Spleen (tissue), 7 donors: ENCODE measurements at regions not wholly inside any gene's neighbourhood (a gene's known extent, or its start where the extent isn't known, plus 50 kb on each side); places are given as distances from the start of the nearest gene placed in this dataset.

Experiments used
- POLR2A ChIP-seq, 3 donors: fragments of 450-650 bp; IDR thresholded peaks; one replicate each; pipeline ENCODE4 v1.5.1; 2017; ENCODE audit warnings: antibody characterized with exemption in 3 of 3, mild to moderate bottlenecking in 1 of 3
- POLR2AphosphoS5 ChIP-seq, 3 donors: sonication (generic); formaldehyde crosslinking; IDR thresholded peaks; one replicate each; pipeline ENCODE4 v1.5.1; 2017; ENCODE audit warnings: antibody characterized with exemption in 3 of 3
- TF ChIP-seq, protein P1 (sequence below), 11 experiments: fragments of 200-600 bp in 7 of 11; fragments of 450-650 bp in 4 of 11; sonication (generic) in 4 of 11; IDR thresholded peaks in 8 of 11; conservative IDR thresholded peaks in 3 of 11; 1 replicate in 7 of 11; 2 replicates in 4 of 11; pipeline versions ENCODE4 v1.4.0 to v1.8.0; 2016 to 2021; ENCODE audit warnings: antibody characterized with exemption in 11 of 11, inconsistent platforms in 4 of 11, mild to moderate bottlenecking in 1 of 11
- donor health status: DM: no; HTN: no; CAD: no; lungs with moderate emphysema.
- donor health status: DM: no; HTN: no; CAD: no.
- donor health status: DM: no; HTN: no; CAD: no.

DNA sequence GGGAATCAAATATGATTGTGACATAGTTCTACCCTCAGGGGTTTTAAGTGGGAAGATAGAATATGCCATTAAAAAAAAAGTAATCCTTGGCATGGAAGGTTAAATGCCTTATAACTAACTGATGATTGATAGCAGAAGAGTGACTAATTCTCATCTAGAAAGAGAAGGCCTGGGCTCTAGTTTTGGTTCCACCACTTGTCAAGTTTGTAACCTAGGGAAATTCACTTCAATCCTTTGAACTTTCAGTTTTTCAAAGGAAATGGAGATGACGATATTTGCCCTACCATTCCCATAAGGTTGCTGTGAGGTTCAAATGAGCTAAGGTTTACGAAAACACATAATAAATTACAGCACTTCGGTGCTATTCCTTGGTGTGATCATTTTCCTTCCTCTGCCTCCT, 88.5 kb downstream of the GPR88 start:
- no peak for TF ChIP-seq POLR2A (IDR thresholded peaks at IDR 0.05)
- TF ChIP-seq, protein P1, sequence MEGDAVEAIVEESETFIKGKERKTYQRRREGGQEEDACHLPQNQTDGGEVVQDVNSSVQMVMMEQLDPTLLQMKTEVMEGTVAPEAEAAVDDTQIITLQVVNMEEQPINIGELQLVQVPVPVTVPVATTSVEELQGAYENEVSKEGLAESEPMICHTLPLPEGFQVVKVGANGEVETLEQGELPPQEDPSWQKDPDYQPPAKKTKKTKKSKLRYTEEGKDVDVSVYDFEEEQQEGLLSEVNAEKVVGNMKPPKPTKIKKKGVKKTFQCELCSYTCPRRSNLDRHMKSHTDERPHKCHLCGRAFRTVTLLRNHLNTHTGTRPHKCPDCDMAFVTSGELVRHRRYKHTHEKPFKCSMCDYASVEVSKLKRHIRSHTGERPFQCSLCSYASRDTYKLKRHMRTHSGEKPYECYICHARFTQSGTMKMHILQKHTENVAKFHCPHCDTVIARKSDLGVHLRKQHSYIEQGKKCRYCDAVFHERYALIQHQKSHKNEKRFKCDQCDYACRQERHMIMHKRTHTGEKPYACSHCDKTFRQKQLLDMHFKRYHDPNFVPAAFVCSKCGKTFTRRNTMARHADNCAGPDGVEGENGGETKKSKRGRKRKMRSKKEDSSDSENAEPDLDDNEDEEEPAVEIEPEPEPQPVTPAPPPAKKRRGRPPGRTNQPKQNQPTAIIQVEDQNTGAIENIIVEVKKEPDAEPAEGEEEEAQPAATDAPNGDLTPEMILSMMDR (IDR thresholded peaks at IDR 0.05 in 8 of 11, conservative IDR thresholded peaks at IDR 0.05 in 3 of 11) = no peak
- TF ChIP-seq POLR2AphosphoS5 (IDR thresholded peaks at IDR 0.05) = no peak
